ENCODE measurements at regions not wholly inside any gene's neighbourhood (a gene's known extent, or its start where the extent isn't known, plus 50 kb on each side); places are given as distances from the start of the nearest gene placed in this dataset.

DNA sequence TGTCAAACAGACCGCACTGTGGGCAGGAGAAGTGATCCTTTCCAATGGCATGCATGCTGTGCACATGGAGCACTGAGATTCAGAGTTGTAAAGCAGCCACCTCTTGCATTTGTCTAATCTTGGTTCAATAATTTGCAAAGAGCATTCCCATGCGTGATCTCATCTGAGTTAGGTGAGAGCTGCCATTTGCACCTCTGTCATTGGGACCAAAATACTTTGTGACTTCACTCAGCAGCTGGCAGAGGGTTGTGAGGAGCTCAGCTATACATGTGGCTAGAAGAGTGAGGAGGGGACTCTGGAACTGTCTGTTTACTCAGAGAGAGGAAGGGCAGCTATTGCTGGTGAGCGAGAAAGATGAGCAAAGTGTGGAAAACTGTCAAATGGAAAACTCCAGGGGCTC lies 265.1 kb upstream of the TNP1 start:
- no peaks in the 10 kb centered on the region for H4K20me1 ChIP-seq (replicated peaks; ENCODE audit: insufficient read depth)
- no peak overlapping the region; the same call in 1 of the 2 replicates for H2AFZ ChIP-seq
- H3F3A ChIP-seq (replicated peaks; ENCODE audit: low read depth): no peaks in the 10 kb centered on the region
- H3K4me3 ChIP-seq: no peak overlapping the region
- H3K27me3 ChIP-seq (ENCODE audit: insufficient read depth): no peaks in the 10 kb centered on the region
- no peaks in the 10 kb centered on the region for H3K36me3 ChIP-seq (ENCODE audit: insufficient read depth)
- H3K79me2 ChIP-seq (replicated peaks; ENCODE audit: insufficient read depth): no peaks in the 10 kb centered on the region
- no peaks in the 10 kb centered on the region for H3K4me1 ChIP-seq (ENCODE audit: insufficient read depth)
- Mint-ChIP-seq H3K4me1 (no peaks in the 10 kb centered on the region), H3K27me3 (ENCODE audit: insufficient read depth, low read depth, poor library complexity) (peaks cover 1% of the 10 kb centered on the region), H3K36me3 (ENCODE audit: low read depth) (no peaks in the 10 kb centered on the region), H3K4me3 (no peak overlapping the region), H3K27ac (no peak overlapping the region), H3K9me3 (no peaks in the 10 kb centered on the region)
- no peak overlapping the region for H3K27ac ChIP-seq (ENCODE audit: low read depth)
- DNase-seq (ENCODE audit: low spot score): no peak
- TF ChIP-seq JUNB (IDR thresholded peaks at IDR 0.05; ENCODE audit: unreplicated experiment): no peak
- TF ChIP-seq NANOG (IDR thresholded peaks at IDR 0.05; ENCODE audit: borderline replicate concordance): no peak
- TF ChIP-seq, protein P1, sequence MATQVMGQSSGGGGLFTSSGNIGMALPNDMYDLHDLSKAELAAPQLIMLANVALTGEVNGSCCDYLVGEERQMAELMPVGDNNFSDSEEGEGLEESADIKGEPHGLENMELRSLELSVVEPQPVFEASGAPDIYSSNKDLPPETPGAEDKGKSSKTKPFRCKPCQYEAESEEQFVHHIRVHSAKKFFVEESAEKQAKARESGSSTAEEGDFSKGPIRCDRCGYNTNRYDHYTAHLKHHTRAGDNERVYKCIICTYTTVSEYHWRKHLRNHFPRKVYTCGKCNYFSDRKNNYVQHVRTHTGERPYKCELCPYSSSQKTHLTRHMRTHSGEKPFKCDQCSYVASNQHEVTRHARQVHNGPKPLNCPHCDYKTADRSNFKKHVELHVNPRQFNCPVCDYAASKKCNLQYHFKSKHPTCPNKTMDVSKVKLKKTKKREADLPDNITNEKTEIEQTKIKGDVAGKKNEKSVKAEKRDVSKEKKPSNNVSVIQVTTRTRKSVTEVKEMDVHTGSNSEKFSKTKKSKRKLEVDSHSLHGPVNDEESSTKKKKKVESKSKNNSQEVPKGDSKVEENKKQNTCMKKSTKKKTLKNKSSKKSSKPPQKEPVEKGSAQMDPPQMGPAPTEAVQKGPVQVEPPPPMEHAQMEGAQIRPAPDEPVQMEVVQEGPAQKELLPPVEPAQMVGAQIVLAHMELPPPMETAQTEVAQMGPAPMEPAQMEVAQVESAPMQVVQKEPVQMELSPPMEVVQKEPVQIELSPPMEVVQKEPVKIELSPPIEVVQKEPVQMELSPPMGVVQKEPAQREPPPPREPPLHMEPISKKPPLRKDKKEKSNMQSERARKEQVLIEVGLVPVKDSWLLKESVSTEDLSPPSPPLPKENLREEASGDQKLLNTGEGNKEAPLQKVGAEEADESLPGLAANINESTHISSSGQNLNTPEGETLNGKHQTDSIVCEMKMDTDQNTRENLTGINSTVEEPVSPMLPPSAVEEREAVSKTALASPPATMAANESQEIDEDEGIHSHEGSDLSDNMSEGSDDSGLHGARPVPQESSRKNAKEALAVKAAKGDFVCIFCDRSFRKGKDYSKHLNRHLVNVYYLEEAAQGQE (IDR thresholded peaks at IDR 0.05; ENCODE audit: unreplicated experiment): no peak
- TF ChIP-seq STAT1 (IDR thresholded peaks at IDR 0.05; ENCODE audit: unreplicated experiment): no peak
- no peak for TF ChIP-seq POLR2AphosphoS5 (IDR thresholded peaks at IDR 0.05; ENCODE audit: low read depth)
- H3K4me2 ChIP-seq: no peak overlapping the region
- peaks cover 4% of the 10 kb centered on the region; the same call in 1 of the 2 replicates for H3K9me2 ChIP-seq (ENCODE audit: insufficient read depth)
- ATAC-seq: no peak

DNA sequence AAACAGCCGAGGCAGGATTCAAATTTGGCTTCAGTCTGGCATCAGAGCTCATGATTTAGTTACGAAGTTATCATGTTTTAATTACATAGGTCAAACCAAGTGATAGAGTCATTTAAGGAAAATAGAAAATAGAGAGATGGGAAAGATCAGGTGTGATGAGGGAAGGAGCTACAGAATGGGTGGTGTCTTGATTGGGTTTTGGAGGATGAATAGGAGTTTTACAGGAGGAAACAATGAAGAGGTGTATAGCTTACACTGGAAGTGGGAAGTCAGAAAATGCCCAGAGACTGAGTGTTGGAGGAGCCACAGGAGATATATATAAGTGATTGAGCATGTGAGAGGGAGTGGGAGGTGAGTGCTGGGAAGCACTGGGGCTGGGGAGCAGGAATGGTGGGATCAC lies 264.2 kb upstream of the TNP1 start:
- H3F3A ChIP-seq (replicated peaks; ENCODE audit: low read depth): no peaks in the 10 kb centered on the region
- no peak overlapping the region for H3K27ac ChIP-seq (ENCODE audit: low read depth)
- no peaks in the 10 kb centered on the region for H3K36me3 ChIP-seq (ENCODE audit: insufficient read depth)
- H3K9me3 Mint-ChIP-seq: no peaks in the 10 kb centered on the region
- no peaks in the 10 kb centered on the region for H3K4me1 ChIP-seq (ENCODE audit: insufficient read depth)
- H2AFZ ChIP-seq: no peak overlapping the region
- no peaks in the 10 kb centered on the region for H4K20me1 ChIP-seq (replicated peaks; ENCODE audit: insufficient read depth)
- H3K79me2 ChIP-seq (replicated peaks; ENCODE audit: insufficient read depth): no peaks in the 10 kb centered on the region
- H3K36me3 Mint-ChIP-seq (ENCODE audit: low read depth): no peaks in the 10 kb centered on the region
- no peaks in the 10 kb centered on the region for H3K27me3 ChIP-seq (ENCODE audit: insufficient read depth)
- DNase-seq (ENCODE audit: low spot score) (no peak), ATAC-seq (no peak)
- H3K9me2 ChIP-seq (ENCODE audit: insufficient read depth): peaks cover 4% of the 10 kb centered on the region; the same call in 1 of the 2 replicates
- H3K4me2 ChIP-seq: no peak overlapping the region
- no peak overlapping the region for H3K4me3 Mint-ChIP-seq
- H3K27me3 Mint-ChIP-seq (ENCODE audit: insufficient read depth, low read depth, poor library complexity): peaks cover 1% of the 10 kb centered on the region
- no peaks in the 10 kb centered on the region for H3K4me1 Mint-ChIP-seq
- H3K27ac Mint-ChIP-seq: no peak overlapping the region
- H3K4me3 ChIP-seq: no peak overlapping the region
- TF ChIP-seq ZNF114 (CRISPR knock-in tag; IDR thresholded peaks at IDR 0.05): no peak
- no peak for TF ChIP-seq NANOG (IDR thresholded peaks at IDR 0.05; ENCODE audit: borderline replicate concordance)
- no peak for TF ChIP-seq JUNB (IDR thresholded peaks at IDR 0.05; ENCODE audit: unreplicated experiment)
- no peak for TF ChIP-seq ZNF331 (CRISPR knock-in tag; IDR thresholded peaks at IDR 0.05; ENCODE audit: low read depth)
- TF ChIP-seq POLR2AphosphoS5 (IDR thresholded peaks at IDR 0.05; ENCODE audit: low read depth): no peak
- no peak for TF ChIP-seq EZH2phosphoT487 (IDR thresholded peaks at IDR 0.05; ENCODE audit: unreplicated experiment)
- no peak for TF ChIP-seq EZH2 (IDR thresholded peaks at IDR 0.05; ENCODE audit: low read depth, unreplicated experiment)
- no peak for TF ChIP-seq STAT1 (IDR thresholded peaks at IDR 0.05; ENCODE audit: unreplicated experiment)
- TF ChIP-seq ETS1 (IDR thresholded peaks at IDR 0.05): no peak
- TF ChIP-seq CREB1 (CRISPR knock-in tag; IDR thresholded peaks at IDR 0.05; ENCODE audit: low read depth): no peak
- TF ChIP-seq ZNF462 (CRISPR knock-in tag; IDR thresholded peaks at IDR 0.05): no peak
